HEK293T (cell line): ENCODE measurements at regions not wholly inside any gene's neighbourhood (a gene's known extent, or its start where the extent isn't known, plus 50 kb on each side); places are given as distances from the start of the nearest gene placed in this dataset.
A peak's percentile ranks its signal among the peaks of the same experiment; 100 is the strongest.

Experiments used
- CTCF ChIA-PET: fragments of 350-600 bp; formaldehyde crosslinking; extraction: SDS; loops from one replicate; lab custom pipeline; 2021; ENCODE audit warnings: antibody characterized with exemption, inconsistent platforms; lab: Yijun Ruan, JAX
- POLR2A ChIA-PET: fragments of 350-600 bp; formaldehyde crosslinking; extraction: SDS; loops from one replicate; lab custom pipeline; 2020; ENCODE audit warnings: antibody characterized with exemption, inconsistent platforms; lab: Yijun Ruan, JAX
- DNase-seq: peaks from one replicate; pipeline ENCODE4 v3.0.0; 2012; ENCODE audit warnings: mixed read lengths; ENCODE audit errors: extremely low spot score
- ARNT ChIP-seq: fragments of 450-650 bp; IDR thresholded peaks from 2 replicates; pipeline ENCODE4 v1.6.1; 2017; ENCODE audit warnings: mild to moderate bottlenecking
- BHLHE40 ChIP-seq: fragments of 450-650 bp; IDR thresholded peaks from 2 replicates; pipeline ENCODE4 v1.6.1; 2016; ENCODE audit warnings: mild to moderate bottlenecking, moderate library complexity, borderline replicate concordance
- CTBP1 ChIP-seq: fragments of 450-650 bp; IDR thresholded peaks from 2 replicates; pipeline ENCODE4 v1.6.1; 2016; ENCODE audit warnings: borderline replicate concordance
- ELF4 ChIP-seq: fragments of 450-650 bp; IDR thresholded peaks from 2 replicates; pipeline ENCODE4 v1.6.1; 2017; ENCODE audit warnings: antibody characterized with exemption
- FOXA1 ChIP-seq: fragments of 450-650 bp; IDR thresholded peaks from 2 replicates; pipeline ENCODE4 v1.6.1; 2016; ENCODE audit warnings: mild to moderate bottlenecking
- FOXK2 ChIP-seq: fragments of 450-650 bp; IDR thresholded peaks from 2 replicates; pipeline ENCODE4 v1.6.1; 2016; ENCODE audit warnings: mild to moderate bottlenecking
- FOXM1 ChIP-seq: fragments of 450-650 bp; IDR thresholded peaks from 2 replicates; pipeline ENCODE4 v1.6.1; 2017; ENCODE audit warnings: mild to moderate bottlenecking, borderline replicate concordance
- HDGF ChIP-seq: fragments of 450-650 bp; IDR thresholded peaks from 2 replicates; pipeline ENCODE4 v1.6.1; 2017; ENCODE audit warnings: antibody characterized with exemption, borderline replicate concordance
- L3MBTL2 ChIP-seq: fragments of 450-650 bp; conservative IDR thresholded peaks from 2 replicates; pipeline ENCODE4 v1.6.1; 2016; ENCODE audit warnings: mild to moderate bottlenecking
- LEF1 ChIP-seq: fragments of 450-650 bp; IDR thresholded peaks from 2 replicates; pipeline ENCODE4 v1.6.1; 2017; ENCODE audit warnings: mild to moderate bottlenecking, borderline replicate concordance
- NFRKB ChIP-seq: fragments of 450-650 bp; IDR thresholded peaks from 2 replicates; pipeline ENCODE4 v1.6.1; 2016; ENCODE audit warnings: mild to moderate bottlenecking, moderate library complexity
- PKNOX1 ChIP-seq: fragments of 450-650 bp; IDR thresholded peaks from 2 replicates; pipeline ENCODE4 v1.6.1; 2016
- SP1 ChIP-seq: fragments of 450-650 bp; IDR thresholded peaks from 2 replicates; pipeline ENCODE4 v1.6.1; 2017
- SUZ12 ChIP-seq: fragments of 450-650 bp; IDR thresholded peaks from 2 replicates; pipeline ENCODE4 v1.6.1; 2016; ENCODE audit warnings: mild to moderate bottlenecking
- TARDBP ChIP-seq: fragments of 450-650 bp; IDR thresholded peaks from 2 replicates; pipeline ENCODE4 v1.6.1; 2016
- ZNF384 ChIP-seq: fragments of 450-650 bp; IDR thresholded peaks from 2 replicates; pipeline ENCODE4 v1.6.1; 2016

- DNase-seq = no peak
- no peak for TF ChIP-seq ARNT
- no peak for TF ChIP-seq FOXA1
- no peak for TF ChIP-seq PKNOX1
- no peak for TF ChIP-seq L3MBTL2
- TF ChIP-seq LEF1 = no peak
- TF ChIP-seq SUZ12 = no peak
- TF ChIP-seq TARDBP = no peak
- no peak for TF ChIP-seq BHLHE40
- TF ChIP-seq ZNF384 = no peak
- no peak for TF ChIP-seq SP1
- CTCF ChIA-PET = no interaction called here
- POLR2A ChIA-PET = no interaction called here
These were observed 290.9 kb downstream of the HS3ST3A1 start for GRCh38 chr17:13310858-13311257.

GRCh38 chr17:13306310-13306962, 288.6 kb upstream of the ELAC2 start:
- DNase-seq = peak; percentile 68
- no peak for TF ChIP-seq FOXM1
- no peak for TF ChIP-seq FOXK2
- TF ChIP-seq NFRKB = no peak
- 0 out of 2 replicates have a peak, but pooled peaks have one; percentile 16 for TF ChIP-seq L3MBTL2
- no peak for TF ChIP-seq SP1
- ChIA-PET CTCF (no interaction called here), POLR2A (no interaction called here)

- no peak for DNase-seq
These were observed 285.2 kb upstream of the ELAC2 start for GRCh38 chr17:13302983-13303382.

GRCh38 chr17:13302419-13302818, 284.6 kb upstream of the ELAC2 start:
- ChIA-PET POLR2A (no interaction called here), CTCF (no interaction called here)
- TF ChIP-seq ELF4 = no peak
- TF ChIP-seq FOXM1 = no peak
- TF ChIP-seq HDGF = no peak
- no peak for TF ChIP-seq FOXA1
- TF ChIP-seq SUZ12 = no peak
- no peak for TF ChIP-seq BHLHE40
- TF ChIP-seq TARDBP = no peak
- no peak for TF ChIP-seq SP1
- TF ChIP-seq L3MBTL2 = no peak
- no peak for TF ChIP-seq ARNT
- no peak for TF ChIP-seq LEF1
- TF ChIP-seq FOXK2 = no peak
- TF ChIP-seq NFRKB = no peak
- TF ChIP-seq PKNOX1 = no peak
- no peak for TF ChIP-seq CTBP1
- TF ChIP-seq ZNF384 = no peak

More at GRCh38 chr17:13302983-13303382, 285.2 kb upstream of the ELAC2 start:
- CTCF ChIA-PET = no interaction called here
- POLR2A ChIA-PET = no interaction called here
- TF ChIP-seq BHLHE40 = no peak
- TF ChIP-seq CTBP1 = no peak
- TF ChIP-seq L3MBTL2 = no peak
- TF ChIP-seq SP1 = no peak
- TF ChIP-seq NFRKB = no peak
- TF ChIP-seq FOXA1 = no peak
- TF ChIP-seq ARNT = no peak

GRCh38 chr17:13297183-13297582, 279.4 kb upstream of the ELAC2 start:
- no peak for TF ChIP-seq PKNOX1
- no peak for TF ChIP-seq L3MBTL2
- no peak for TF ChIP-seq FOXK2
- TF ChIP-seq ARNT = no peak
- no peak for TF ChIP-seq LEF1
- TF ChIP-seq TARDBP = no peak
- no peak for TF ChIP-seq BHLHE40
- no peak for TF ChIP-seq SUZ12
- TF ChIP-seq NFRKB = no peak
- TF ChIP-seq FOXM1 = no peak
- TF ChIP-seq SP1 = no peak
- TF ChIP-seq ELF4 = no peak
- no peak for TF ChIP-seq FOXA1
- no peak for TF ChIP-seq CTBP1
- no peak for TF ChIP-seq ZNF384
- no peak for TF ChIP-seq HDGF
- ChIA-PET CTCF (no interaction called here), POLR2A (no interaction called here)
- no peak for DNase-seq

More at GRCh38 chr17:13302419-13302818, 284.6 kb upstream of the ELAC2 start:
- DNase-seq = no peak

- ChIA-PET CTCF (no interaction called here), POLR2A (no interaction called here)
- no peak for TF ChIP-seq SUZ12
- no peak for TF ChIP-seq SP1
- TF ChIP-seq LEF1 = no peak
- TF ChIP-seq FOXK2 = no peak
- no peak for TF ChIP-seq CTBP1
- no peak for TF ChIP-seq ELF4
- TF ChIP-seq TARDBP = no peak
- no peak for TF ChIP-seq ARNT
- no peak for TF ChIP-seq FOXM1
- TF ChIP-seq PKNOX1 = no peak
- TF ChIP-seq L3MBTL2 = no peak
- no peak for TF ChIP-seq NFRKB
- TF ChIP-seq FOXA1 = no peak
- no peak for TF ChIP-seq HDGF
- no peak for TF ChIP-seq ZNF384
- no peak for TF ChIP-seq BHLHE40
- DNase-seq = no peak
These were observed 275.6 kb upstream of the ELAC2 start for GRCh38 chr17:13293421-13293820.
